Thymus (tissue), 11 donors: ENCODE measurements at regions not wholly inside any gene's neighbourhood (a gene's known extent, or its start where the extent isn't known, plus 50 kb on each side); places are given as distances from the start of the nearest gene placed in this dataset.

Experiments
- DNase-seq, 9 donors: peaks; one replicate each; pipeline ENCODE4 v3.0.0-alpha.2; 2013; ENCODE audit warnings: low spot score in 9 of 9, low read depth in 6 of 9, missing footprints in 1 of 9
- H3K27ac ChIP-seq, 2 donors: one replicate each; pipeline ENCODE4 v1.5.1; 2013; ENCODE audit warnings: control low read depth in 1 of 2, low read depth in 1 of 2, low read length in 1 of 2, mild to moderate bottlenecking in 1 of 2, moderate library complexity in 1 of 2
- H3K27me3 ChIP-seq, 2 donors: one replicate each; pipeline ENCODE4 v1.5.1; 2013; ENCODE audit warnings: low read length in 1 of 2; ENCODE audit not compliant: control insufficient read depth in 2 of 2, insufficient read depth in 1 of 2
- H3K36me3 ChIP-seq, 2 donors: one replicate each; pipeline ENCODE4 v1.5.1; 2013; ENCODE audit warnings: low read length in 1 of 2, mild to moderate bottlenecking in 1 of 2, moderate library complexity in 1 of 2; ENCODE audit not compliant: control insufficient read depth in 2 of 2, insufficient read depth in 2 of 2
- H3K4me1 ChIP-seq, 2 donors: one replicate each; pipeline ENCODE4 v1.5.1; 2013; ENCODE audit warnings: low read length in 2 of 2; ENCODE audit not compliant: control insufficient read depth in 2 of 2, insufficient read depth in 2 of 2
- H3K4me3 ChIP-seq, 2 donors: one replicate each; pipeline ENCODE4 v1.5.1; 2013; ENCODE audit warnings: low read length in 2 of 2, control low read depth in 1 of 2, mild to moderate bottlenecking in 1 of 2
- H3K9me3 ChIP-seq, 2 donors: one replicate each; pipeline ENCODE4 v1.5.1; 2013; ENCODE audit warnings: low read length in 1 of 2, mild to moderate bottlenecking in 1 of 2; ENCODE audit not compliant: control insufficient read depth in 2 of 2, insufficient read depth in 1 of 2
- WGBS: extraction: QIAGEN DNeasy Blood & Tissue Kit; methylation state at CpG from one replicate; pipeline ENCODE4 v1.1.7; 2013; 5-methylcytosine and 5-hydroxymethylcytosine counted together
- donor health status: healthy.

DNA sequence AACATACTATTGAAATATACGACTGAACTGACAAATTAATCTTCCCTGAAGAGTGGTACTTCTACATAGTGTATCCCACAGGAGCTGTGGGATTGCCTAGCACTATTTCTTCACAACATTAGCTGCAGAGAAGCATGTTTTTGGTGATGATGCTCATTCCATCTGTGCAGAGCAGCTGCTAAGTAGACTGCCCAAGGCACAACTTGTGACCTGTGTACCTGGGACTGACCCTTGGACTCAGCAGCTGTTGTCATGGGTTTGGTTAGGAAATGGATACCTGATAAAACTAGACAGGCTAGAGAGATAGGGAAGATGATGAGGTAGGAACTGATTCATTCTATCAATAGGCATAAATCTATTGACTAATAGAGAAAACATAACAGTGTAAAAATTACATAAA, 1204.0 kb downstream of the DSC3 start:
- WGBS = 95% methylated on average over 1 of the region's 1 CpG
- Histone ChIP-seq H3K27ac (no peak overlapping the region), H3K4me3 (no peak overlapping the region), H3K4me1 (no peaks in the 10 kb centered on the region), H3K27me3 (no peaks in the 10 kb centered on the region), H3K9me3 (peaks cover 0 to 4% of the 10 kb centered on the region in 2 donors), H3K36me3 (no peaks in the 10 kb centered on the region)
- DNase-seq = no peak

DNA sequence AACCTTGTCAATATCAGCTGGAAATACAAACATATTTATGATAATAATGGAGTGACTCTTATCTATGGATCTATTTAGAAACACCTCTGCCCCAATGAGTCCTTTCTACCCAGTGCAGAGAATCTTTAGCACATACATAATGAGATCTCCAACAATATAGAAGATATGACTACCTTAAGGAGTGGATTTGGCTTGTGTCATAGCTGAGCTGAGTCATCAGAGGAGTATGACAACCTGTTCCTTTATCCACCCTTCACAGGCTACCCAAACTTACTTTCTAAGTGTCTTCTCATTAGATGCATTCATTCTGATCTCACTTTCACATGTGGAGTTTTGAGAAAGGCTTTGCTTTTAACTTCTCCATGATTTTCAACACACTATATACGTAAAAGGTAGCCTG, 1218.9 kb downstream of the DSC3 start:
- WGBS = 87% methylated on average over 1 of the region's 1 CpG

DNA sequence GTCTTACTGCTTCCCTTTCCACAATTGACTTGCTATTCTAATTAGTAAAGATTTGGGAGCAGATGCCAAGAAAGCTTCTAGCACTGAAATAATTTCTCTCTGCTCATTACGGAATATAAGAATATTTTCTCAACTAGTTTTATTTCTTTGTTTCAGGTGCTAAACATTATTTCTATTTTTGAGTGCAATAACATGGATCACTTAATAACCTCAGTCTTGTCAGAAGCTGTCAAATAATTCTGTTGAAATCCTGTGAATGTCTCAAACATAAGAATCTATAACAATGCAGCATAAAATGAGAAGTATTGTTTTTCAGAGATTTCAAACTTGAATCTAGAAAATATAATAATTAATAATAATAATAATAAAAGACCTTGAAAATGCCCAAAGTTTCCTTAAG, 1221.0 kb downstream of the DSC3 start:
- Histone ChIP-seq H3K36me3 (no peaks in the 10 kb centered on the region), H3K9me3 (no peaks in the 10 kb centered on the region), H3K4me3 (no peak overlapping the region), H3K27me3 (no peaks in the 10 kb centered on the region), H3K4me1 (no peaks in the 10 kb centered on the region), H3K27ac (no peak overlapping the region)
- 91% methylated on average over 1 of the region's 1 CpG for WGBS
- no peak for DNase-seq

More for the DNA sequence above, 1218.9 kb downstream of the DSC3 start:
- no peaks in the 10 kb centered on the region for H3K36me3 ChIP-seq
- no peak overlapping the region for H3K27ac ChIP-seq
- H3K4me1 ChIP-seq = no peaks in the 10 kb centered on the region
- DNase-seq = no peak
- no peaks in the 10 kb centered on the region for H3K27me3 ChIP-seq
- H3K4me3 ChIP-seq = no peak overlapping the region
- H3K9me3 ChIP-seq = no peaks in the 10 kb centered on the region

DNA sequence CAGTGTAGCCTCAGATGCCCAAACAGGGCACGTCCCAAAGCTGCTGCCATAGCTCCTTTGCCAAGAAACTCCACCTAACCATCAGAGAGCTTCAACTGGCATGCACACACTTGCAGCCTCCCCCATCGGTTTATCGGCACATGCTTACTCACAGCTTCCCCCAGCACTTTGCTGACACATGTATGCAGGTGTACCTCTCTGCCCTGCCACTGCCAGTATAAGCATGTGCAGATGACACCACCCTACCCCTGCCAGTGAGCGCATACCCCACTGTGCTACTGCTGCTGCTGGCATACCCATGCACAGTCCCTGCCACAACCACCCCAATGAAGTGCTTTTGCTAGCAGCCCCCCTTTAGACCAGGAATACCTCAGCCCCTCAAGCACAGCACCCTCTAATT, 1231.0 kb downstream of the DSC3 start:
- Histone ChIP-seq H3K36me3 (no peaks in the 10 kb centered on the region), H3K27ac (no peak overlapping the region), H3K4me1 (no peaks in the 10 kb centered on the region), H3K4me3 (no peak overlapping the region), H3K27me3 (no peaks in the 10 kb centered on the region), H3K9me3 (peaks cover 0 to 3% of the 10 kb centered on the region in 2 donors)
- no peak for DNase-seq
- WGBS = 97% methylated on average over 4 of the region's 4 CpGs

DNA sequence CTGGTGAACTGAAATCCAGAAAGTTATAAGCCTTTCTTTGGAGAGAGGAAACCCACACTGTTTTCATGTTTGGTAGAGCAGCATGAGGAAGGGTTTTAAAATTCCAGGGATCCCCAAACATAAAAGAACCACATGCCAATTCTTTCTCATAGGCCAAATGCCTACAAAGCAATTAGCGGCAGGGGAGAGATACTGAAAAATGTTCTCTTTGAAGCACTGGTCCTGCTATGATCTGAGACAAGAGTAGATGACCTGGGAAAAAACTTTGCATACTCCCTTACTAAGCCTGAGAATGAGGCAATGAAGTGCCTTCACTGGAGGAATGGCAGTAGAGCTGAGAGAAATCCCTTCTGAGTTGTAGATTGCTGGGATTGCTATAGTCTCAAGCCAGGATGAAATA, 1261.7 kb downstream of the DSC3 start:
- 88% methylated on average over 1 of the region's 1 CpG for WGBS
- Histone ChIP-seq H3K9me3 (no peaks in the 10 kb centered on the region), H3K27me3 (no peaks in the 10 kb centered on the region), H3K4me3 (no peak overlapping the region), H3K4me1 (no peaks in the 10 kb centered on the region), H3K27ac (no peak overlapping the region), H3K36me3 (no peaks in the 10 kb centered on the region)
- no peak for DNase-seq

DNA sequence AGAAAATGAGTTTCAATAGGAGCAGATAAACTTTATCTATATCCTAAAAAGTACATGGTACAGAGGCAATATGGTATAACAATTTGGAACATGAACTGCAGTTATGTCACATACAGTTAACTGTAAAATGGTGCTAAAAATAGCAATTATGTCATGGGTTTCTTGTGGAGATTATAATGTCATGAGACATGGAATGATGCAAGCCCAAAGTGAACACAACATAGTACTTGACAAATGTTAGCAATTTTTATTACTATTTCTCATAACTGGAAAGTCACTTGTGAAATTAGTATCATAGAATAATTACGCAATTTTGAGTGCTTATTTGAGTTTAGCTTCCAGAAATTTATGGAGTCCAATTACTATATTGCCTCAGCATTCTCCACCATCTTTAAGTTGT, 1263.4 kb downstream of the DSC3 start:
- no peaks in the 10 kb centered on the region for H3K4me1 ChIP-seq
- no peaks in the 10 kb centered on the region for H3K27me3 ChIP-seq
- no peak overlapping the region for H3K27ac ChIP-seq
- no peaks in the 10 kb centered on the region for H3K36me3 ChIP-seq
- 91% methylated on average over 1 of the region's 1 CpG for WGBS
- no peaks in the 10 kb centered on the region for H3K9me3 ChIP-seq
- DNase-seq = no peak
- H3K4me3 ChIP-seq = no peak overlapping the region

DNA sequence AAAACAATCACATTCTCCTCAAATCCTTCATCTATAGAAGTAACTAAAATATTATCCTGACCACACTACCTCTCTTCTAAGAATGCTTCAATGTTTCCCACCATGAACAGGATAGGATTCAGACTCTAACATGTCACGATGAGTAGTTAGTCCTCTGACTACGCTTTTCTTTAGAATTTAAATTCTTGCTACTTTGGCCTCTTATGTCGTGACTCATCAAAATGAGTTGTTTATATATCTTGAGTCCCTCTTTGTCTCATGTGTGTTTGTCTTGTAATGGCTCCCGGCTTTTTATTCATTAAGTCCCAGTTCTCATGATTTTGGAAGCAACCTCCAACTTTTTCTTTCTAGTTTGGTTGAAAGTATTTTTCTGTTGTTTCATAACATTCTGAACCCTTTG, 1289.2 kb downstream of the DSC3 start:
- WGBS = 90% methylated on average over 4 of the region's 4 CpGs
- Histone ChIP-seq H3K27ac (no peak overlapping the region), H3K4me1 (no peaks in the 10 kb centered on the region), H3K9me3 (no peaks in the 10 kb centered on the region), H3K4me3 (no peak overlapping the region), H3K36me3 (no peaks in the 10 kb centered on the region), H3K27me3 (no peaks in the 10 kb centered on the region)
- no peak for DNase-seq

DNA sequence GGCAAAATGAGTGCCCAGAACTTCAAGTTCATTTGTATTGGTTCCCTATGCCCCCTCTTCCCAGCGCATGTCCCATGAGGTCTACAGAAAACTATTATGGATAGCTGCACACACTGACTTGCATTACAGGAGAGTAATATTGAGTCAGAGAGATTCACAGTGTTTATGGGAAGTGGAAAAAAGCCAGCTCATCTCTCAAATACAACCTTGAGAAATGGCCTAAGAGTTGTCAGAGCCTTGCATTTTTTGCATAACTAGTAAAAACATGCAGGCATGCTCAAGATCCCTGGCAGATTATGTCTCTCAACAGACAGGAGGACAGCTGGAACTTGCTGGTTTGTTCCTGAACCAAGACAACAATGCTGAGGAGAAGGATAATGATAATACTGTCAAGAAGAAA, 1292.8 kb downstream of the DSC3 start:
- Histone ChIP-seq H3K27ac (no peak overlapping the region), H3K4me3 (no peak overlapping the region), H3K36me3 (no peaks in the 10 kb centered on the region), H3K9me3 (no peaks in the 10 kb centered on the region), H3K4me1 (no peaks in the 10 kb centered on the region), H3K27me3 (no peaks in the 10 kb centered on the region)
- WGBS = 97% methylated on average over 1 of the region's 1 CpG
- no peak for DNase-seq

DNA sequence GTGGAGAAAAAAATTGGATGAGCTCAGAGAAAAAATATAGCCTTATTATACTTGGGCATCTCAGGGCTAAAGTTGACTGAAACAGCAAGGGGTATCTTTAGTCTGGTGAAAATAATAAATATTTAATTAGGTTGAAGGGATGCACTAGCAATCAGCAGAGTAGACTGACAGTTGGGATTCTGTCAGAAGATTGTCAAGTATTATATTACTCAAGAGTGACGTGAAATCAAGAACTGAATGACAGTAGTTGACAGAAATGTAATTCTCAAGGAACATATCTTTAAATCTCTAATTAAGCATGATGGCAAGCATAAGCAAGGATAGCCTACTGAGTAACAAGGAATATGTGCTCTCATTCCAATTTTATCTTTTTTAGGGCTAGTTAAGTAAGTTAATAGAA, 1301.1 kb downstream of the DSC3 start:
- Histone ChIP-seq H3K9me3 (peaks cover 2 to 9% of the 10 kb centered on the region in 2 donors), H3K4me3 (no peak overlapping the region), H3K27ac (no peak overlapping the region), H3K36me3 (no peaks in the 10 kb centered on the region), H3K27me3 (no peaks in the 10 kb centered on the region), H3K4me1 (no peaks in the 10 kb centered on the region)
- WGBS = 91% methylated on average over 1 of the region's 1 CpG
- DNase-seq = no peak

DNA sequence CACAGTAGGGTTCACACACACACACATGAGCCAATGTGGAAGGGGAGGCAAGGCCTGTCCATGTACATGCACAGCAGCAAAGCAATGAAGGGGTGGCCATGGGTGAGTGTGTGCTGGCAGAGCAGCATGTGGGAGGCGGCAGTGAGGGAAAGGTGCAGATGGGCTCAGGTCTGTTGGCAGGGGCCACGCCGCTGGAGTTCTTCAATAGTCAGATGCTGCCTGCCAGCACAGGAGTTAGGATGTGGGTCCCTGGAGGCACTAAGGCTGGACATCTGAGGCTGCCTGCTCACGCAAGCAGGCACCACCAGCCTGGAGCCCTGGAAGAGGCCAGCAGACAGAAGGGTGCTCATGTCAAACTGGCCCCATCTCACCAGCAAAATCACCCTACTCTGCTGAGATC, 1304.9 kb downstream of the DSC3 start:
- Histone ChIP-seq H3K9me3 (peaks cover 2 to 9% of the 10 kb centered on the region in 2 donors), H3K36me3 (no peaks in the 10 kb centered on the region), H3K27ac (no peak overlapping the region), H3K27me3 (no peaks in the 10 kb centered on the region), H3K4me3 (no peak overlapping the region), H3K4me1 (no peaks in the 10 kb centered on the region)
- 95% methylated on average over 4 of the region's 4 CpGs for WGBS
- DNase-seq = no peak
